OCI-LY3 (cell line): ENCODE measurements at regions not wholly inside any gene's neighbourhood (a gene's known extent, or its start where the extent isn't known, plus 50 kb on each side); places are given as distances from the start of the nearest gene placed in this dataset.

ENCODE experiments used
- CTCF ChIP-seq: fragments of 200-600, 300-600 bp; sonication (generic); IDR thresholded peaks from 2 replicates; pipeline ENCODE4 v1.5.1; 2014; ENCODE audit warnings: antibody characterized with exemption, low read length, low read depth
- EZH2phosphoT487 ChIP-seq: fragments of 200-600 bp; shearing (Covaris generic); IDR thresholded peaks from 2 replicates; pipeline ENCODE4 v1.6.1; 2018; ENCODE audit warnings: antibody characterized with exemption, mixed run types, low read depth

DNA sequence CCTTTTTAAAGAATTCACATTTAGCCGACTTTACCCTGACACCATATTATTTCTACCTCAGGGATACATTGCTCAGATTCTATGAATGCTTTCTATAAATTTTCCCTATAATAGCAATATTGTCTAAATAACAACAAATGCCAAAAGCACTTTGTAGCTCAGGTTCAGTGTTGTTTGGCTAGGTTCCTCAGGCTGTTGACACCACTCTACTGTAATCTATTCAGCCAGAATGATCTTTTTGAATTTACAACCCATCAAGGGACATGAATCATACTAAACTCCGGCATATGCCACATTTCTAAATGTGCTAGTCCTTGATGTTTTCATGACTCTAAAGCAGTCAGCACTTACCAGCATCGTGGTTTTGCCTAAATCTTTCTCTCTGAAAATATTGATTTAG, 641.5 kb upstream of the CDH10 start:
- TF ChIP-seq CTCF (no peak), EZH2phosphoT487 (no peak)
